ENCODE measurements at regions not wholly inside any gene's neighbourhood (a gene's known extent, or its start where the extent isn't known, plus 50 kb on each side); places are given as distances from the start of the nearest gene placed in this dataset.

DNA sequence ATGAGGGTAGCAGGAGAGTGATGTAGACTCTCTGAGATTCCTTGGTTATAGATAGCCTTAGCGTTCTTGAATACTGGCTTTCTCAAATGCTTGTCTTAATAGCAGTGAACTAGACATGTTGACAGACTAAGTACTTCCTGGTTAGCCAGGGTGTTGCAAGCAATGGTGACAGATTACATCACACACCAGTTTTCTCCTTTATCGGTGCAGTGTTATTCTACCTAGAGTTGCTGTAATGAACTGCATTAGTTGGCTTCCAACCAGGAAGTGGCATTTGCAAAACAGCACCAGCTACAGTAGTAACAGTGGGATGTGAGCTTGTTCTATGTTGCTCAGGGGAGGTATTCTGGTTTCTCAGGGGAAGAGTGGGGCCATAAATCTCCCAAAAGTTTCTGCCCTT lies 582.2 kb upstream of the DDX18 start:
- TF ChIP-seq CTCF (IDR thresholded peaks at IDR 0.05), result no peak
- no peak for TF ChIP-seq POLR2A (IDR thresholded peaks at IDR 0.05)

Measured in Peyer's patch (tissue), 4 donors.